ENCODE measurements at regions not wholly inside any gene's neighbourhood (a gene's known extent, or its start where the extent isn't known, plus 50 kb on each side); places are given as distances from the start of the nearest gene placed in this dataset.
A peak's percentile ranks its signal among the peaks of the same experiment; 100 is the strongest.

DNA sequence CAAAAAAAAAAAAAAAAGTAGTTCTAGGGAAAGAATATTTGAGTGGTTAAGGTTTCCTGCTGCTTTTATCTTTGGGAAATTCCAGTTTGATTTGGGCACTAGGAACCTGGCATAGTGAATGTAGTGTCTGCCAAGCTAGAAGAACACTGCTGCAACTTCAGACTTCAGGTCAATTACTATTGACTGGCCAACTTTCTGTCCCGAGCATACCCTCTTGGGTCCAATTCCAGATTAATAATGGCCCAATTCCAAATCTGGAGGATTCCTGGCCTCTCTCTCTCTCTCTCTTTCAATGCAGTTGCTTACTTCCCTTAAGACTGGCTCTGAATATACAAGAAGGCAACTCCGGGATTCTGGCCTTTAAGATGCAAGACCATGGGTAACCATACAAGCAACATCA, 74.9 kb downstream of the ANKEF1 start:
- in situ Hi-C loops (cut with HindIII; ENCODE audit: low sequenced_read_pairs) = no loop called here
- DNase-seq (ENCODE audit: low read depth, low spot score) = peak; percentile 13
- TF ChIP-seq, protein P1, sequence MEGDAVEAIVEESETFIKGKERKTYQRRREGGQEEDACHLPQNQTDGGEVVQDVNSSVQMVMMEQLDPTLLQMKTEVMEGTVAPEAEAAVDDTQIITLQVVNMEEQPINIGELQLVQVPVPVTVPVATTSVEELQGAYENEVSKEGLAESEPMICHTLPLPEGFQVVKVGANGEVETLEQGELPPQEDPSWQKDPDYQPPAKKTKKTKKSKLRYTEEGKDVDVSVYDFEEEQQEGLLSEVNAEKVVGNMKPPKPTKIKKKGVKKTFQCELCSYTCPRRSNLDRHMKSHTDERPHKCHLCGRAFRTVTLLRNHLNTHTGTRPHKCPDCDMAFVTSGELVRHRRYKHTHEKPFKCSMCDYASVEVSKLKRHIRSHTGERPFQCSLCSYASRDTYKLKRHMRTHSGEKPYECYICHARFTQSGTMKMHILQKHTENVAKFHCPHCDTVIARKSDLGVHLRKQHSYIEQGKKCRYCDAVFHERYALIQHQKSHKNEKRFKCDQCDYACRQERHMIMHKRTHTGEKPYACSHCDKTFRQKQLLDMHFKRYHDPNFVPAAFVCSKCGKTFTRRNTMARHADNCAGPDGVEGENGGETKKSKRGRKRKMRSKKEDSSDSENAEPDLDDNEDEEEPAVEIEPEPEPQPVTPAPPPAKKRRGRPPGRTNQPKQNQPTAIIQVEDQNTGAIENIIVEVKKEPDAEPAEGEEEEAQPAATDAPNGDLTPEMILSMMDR (IDR thresholded peaks at IDR 0.05; ENCODE audit: low read depth, low read length) = no peak
- H3K4me3 ChIP-seq (ENCODE audit: low read depth, low read length) = no peak overlapping the region

DNA sequence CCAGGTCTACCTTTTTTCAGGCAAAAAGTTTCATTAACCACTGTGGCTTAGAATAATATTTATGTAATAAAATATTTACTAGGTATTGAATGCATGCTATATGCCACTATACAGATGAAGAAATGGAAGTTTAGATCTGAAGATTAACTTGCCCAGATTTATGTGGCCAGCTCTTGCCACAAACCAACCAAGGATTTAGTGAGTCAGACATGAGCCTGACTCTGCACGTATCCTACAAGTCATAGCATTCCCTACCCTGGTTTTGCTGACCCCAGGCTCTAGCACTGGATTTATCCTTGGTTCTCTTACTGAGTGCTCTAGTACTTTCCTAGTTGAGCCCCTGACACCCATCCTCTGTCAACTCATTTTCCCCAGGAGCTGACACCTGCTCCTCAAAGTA, 75.4 kb downstream of the ANKEF1 start:
- peak; percentile 67 for DNase-seq (ENCODE audit: low read depth, low spot score)
- TF ChIP-seq, protein P1 (IDR thresholded peaks at IDR 0.05; ENCODE audit: low read depth, low read length) = no peak
- in situ Hi-C loops (cut with HindIII; ENCODE audit: low sequenced_read_pairs) = no loop called here
- no peak overlapping the region for H3K4me3 ChIP-seq (ENCODE audit: low read depth, low read length)

DNA sequence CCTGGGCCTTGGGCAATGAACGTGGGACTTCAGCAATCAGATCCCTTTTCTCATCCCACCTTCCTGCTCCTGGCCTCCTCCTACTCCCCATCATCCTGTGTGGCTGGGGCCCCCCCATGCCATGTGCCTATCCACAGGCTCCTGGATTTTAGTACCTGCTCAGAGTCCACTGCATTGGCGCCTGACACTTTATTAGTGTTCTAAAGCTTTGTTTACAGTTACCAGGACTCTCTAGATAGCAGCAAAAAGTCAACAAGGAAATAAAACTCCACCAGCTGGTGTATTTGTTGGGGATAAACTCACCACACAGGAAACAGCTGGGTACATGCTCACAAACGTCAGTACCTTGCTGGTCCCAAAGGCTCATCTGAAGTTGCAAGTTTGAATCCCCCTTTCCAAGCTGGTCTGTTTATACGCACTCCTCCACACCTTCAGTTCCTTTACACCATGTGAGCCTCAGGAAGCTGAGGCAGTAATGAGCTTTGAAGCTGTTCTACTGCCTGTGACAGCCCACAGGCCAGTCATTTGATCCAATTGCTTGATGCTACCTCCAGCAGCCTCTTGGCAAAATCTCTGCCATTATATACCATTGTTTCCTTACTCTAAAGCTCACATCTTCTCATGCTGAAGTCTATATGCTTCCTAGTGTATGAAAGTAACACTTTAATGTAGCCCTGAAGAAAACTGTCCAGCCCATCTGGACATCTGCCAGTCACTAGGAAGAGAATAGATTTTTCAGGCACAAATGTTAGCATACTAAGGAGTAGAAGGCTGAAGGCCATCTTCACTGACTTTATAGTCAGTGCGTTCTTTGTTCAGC, 76.6 kb downstream of the ANKEF1 start:
- in situ Hi-C loops (cut with HindIII; ENCODE audit: low sequenced_read_pairs) = no loop called here
- DNase-seq (ENCODE audit: low read depth, low spot score) = no peak
- H3K4me3 ChIP-seq (ENCODE audit: low read depth, low read length) = no peak overlapping the region
- TF ChIP-seq, protein P1 (IDR thresholded peaks at IDR 0.05; ENCODE audit: low read depth, low read length) = no peak

DNA sequence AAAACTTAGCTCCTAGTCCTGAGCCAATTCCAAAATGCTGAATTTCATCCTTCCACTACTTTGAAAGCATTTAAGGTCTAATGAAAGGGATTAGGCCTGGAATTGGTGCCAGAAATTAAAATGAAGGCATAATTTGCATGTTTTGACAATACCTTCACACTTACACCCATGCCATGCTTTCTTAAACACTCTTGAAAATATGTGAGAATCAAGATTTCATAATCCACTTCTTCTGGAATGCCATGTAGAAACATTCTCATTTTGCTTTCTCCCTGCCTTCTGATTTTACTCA, 77.1 kb downstream of the ANKEF1 start:
- in situ Hi-C loops (cut with HindIII; ENCODE audit: low sequenced_read_pairs) = no loop called here
- TF ChIP-seq, protein P1 (IDR thresholded peaks at IDR 0.05; ENCODE audit: low read depth, low read length) = no peak
- DNase-seq (ENCODE audit: low read depth, low spot score) = no peak
- H3K4me3 ChIP-seq (ENCODE audit: low read depth, low read length) = no peak overlapping the region

DNA sequence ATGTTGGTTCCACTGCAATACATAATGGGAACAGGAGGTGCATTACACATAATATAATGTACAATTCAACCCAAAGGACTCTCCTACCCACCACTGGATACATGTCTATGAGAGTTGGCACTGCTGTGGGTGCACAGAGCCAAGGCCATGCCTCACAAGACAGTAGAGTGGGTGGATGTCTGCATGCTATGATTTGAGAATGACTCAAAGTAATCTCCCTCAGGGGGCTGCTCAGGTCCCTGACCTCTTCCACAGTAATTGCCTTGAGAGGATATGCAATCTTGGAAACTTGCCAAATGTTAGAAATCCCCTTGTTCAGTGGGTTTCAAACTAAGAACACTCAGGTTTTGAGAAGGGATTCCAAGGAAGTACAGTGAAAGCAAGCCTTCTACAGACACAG, 79.0 kb downstream of the ANKEF1 start:
- DNase-seq (ENCODE audit: low read depth, low spot score) = peak; percentile 27
- in situ Hi-C loops (cut with HindIII; ENCODE audit: low sequenced_read_pairs) = no loop called here
- no peak overlapping the region for H3K4me3 ChIP-seq (ENCODE audit: low read depth, low read length)
- TF ChIP-seq, protein P1 (IDR thresholded peaks at IDR 0.05; ENCODE audit: low read depth, low read length) = no peak

DNA sequence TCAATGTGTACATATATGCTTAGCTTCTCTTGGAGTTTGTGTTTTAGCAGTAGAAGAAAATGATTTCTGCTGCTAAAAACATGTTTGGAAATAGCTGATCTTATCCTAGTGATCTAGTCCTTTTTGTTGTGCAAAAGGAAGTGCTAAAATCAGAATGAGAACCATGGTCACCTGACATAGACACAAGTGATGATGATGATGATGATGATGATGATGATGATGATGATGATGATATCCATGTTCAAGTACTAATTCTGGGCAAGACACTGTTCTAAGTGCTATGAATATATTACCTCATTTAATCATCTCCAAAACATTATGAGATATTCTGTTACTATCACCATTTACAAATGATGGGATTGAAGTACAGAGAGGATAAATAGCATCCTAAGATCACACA, 79.8 kb downstream of the ANKEF1 start:
- TF ChIP-seq, protein P1 (IDR thresholded peaks at IDR 0.05; ENCODE audit: low read depth, low read length) = no peak
- in situ Hi-C loops (cut with HindIII; ENCODE audit: low sequenced_read_pairs) = no loop called here
- H3K4me3 ChIP-seq (ENCODE audit: low read depth, low read length) = no peak overlapping the region
- DNase-seq (ENCODE audit: low read depth, low spot score) = no peak
